ENCODE measurements at regions not wholly inside any gene's neighbourhood (a gene's known extent, or its start where the extent isn't known, plus 50 kb on each side); places are given as distances from the start of the nearest gene placed in this dataset.

GRCh38 chr12:91606662-91607377, 424.2 kb upstream of the DCN start:
- no peak for TF ChIP-seq POLR2AphosphoS5 (IDR thresholded peaks at IDR 0.05; ENCODE audit: low read depth)
- no peak for TF ChIP-seq CTCF (IDR thresholded peaks at IDR 0.05; ENCODE audit: insufficient read depth, low read length)
- no peak for TF ChIP-seq GABPA (IDR thresholded peaks at IDR 0.05; ENCODE audit: low read depth)
- TF ChIP-seq REST (IDR thresholded peaks at IDR 0.05; ENCODE audit: insufficient replicate concordance, low read depth), result no peak
- TF ChIP-seq SPI1 (IDR thresholded peaks at IDR 0.05; ENCODE audit: borderline replicate concordance, low read depth), result no peak
- H3K27ac ChIP-seq (replicated peaks), result no peak overlapping the region
- peaks cover 2% of the 10 kb centered on the region for H3K27me3 ChIP-seq (ENCODE audit: insufficient read depth, poor library complexity, severe bottlenecking)
- H3K4me3 ChIP-seq (replicated peaks; ENCODE audit: insufficient read depth, low read length), result no peak overlapping the region
- DNase-seq (ENCODE audit: low read depth in 1 of 2, low spot score in 1 of 2), result no peak

DNA sequence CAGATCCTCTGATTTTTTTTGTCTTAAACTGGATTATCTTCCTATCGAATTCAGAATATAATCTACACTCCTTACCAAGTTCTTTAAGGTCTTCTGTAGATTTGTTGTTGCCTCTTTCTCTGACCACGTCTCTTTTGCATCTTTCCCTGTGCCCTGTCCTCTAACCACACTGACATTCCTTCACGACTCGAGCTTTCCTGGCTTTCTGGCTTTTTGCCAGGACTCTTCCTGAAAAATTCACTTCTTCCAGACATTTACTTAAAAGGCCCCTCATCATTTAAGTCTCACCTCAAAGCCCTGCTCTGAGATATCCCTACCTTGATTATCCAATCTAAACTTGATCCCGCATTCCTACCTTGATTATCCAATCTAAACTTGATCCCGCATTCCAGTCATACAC, 422.3 kb upstream of the DCN start:
- DNase-seq (ENCODE audit: low read depth in 1 of 2, low spot score in 1 of 2), result no peak
- Histone ChIP-seq H3K4me3 (replicated peaks; ENCODE audit: insufficient read depth, low read length) (no peak overlapping the region), H3K27ac (replicated peaks) (no peak overlapping the region), H3K27me3 (ENCODE audit: insufficient read depth, poor library complexity, severe bottlenecking) (peaks cover 2% of the 10 kb centered on the region)
- TF ChIP-seq CTCF (IDR thresholded peaks at IDR 0.05; ENCODE audit: insufficient read depth, low read length) (no peak), GABPA (IDR thresholded peaks at IDR 0.05; ENCODE audit: low read depth) (no peak), POLR2AphosphoS5 (IDR thresholded peaks at IDR 0.05; ENCODE audit: low read depth) (no peak), REST (IDR thresholded peaks at IDR 0.05; ENCODE audit: insufficient replicate concordance, low read depth) (no peak), SPI1 (IDR thresholded peaks at IDR 0.05; ENCODE audit: borderline replicate concordance, low read depth) (no peak)

DNA sequence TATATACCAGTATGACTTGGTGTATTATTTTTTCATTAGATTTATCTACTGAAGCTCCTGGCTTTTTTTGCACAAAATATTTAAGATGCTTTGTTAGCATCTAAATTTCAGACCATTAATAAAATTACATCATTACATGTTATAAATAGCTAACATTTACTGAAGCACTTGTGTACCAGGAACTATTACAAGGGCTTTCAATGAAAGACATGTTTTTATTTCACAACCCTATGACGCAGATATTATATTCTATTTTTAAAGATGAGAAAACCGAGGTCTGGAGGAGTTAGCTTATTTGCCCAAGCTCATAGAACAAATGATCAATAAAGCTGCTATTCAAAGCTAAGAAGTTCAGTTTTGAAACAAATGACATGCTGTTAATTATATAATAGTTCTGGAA, 420.4 kb upstream of the DCN start:
- Histone ChIP-seq H3K27ac (replicated peaks) (no peak overlapping the region), H3K27me3 (ENCODE audit: insufficient read depth, poor library complexity, severe bottlenecking) (peaks cover 2% of the 10 kb centered on the region), H3K4me3 (replicated peaks; ENCODE audit: insufficient read depth, low read length) (no peak overlapping the region)
- DNase-seq (ENCODE audit: low read depth in 1 of 2, low spot score in 1 of 2), result no peak
- TF ChIP-seq SPI1 (IDR thresholded peaks at IDR 0.05; ENCODE audit: borderline replicate concordance, low read depth) (no peak), REST (IDR thresholded peaks at IDR 0.05; ENCODE audit: insufficient replicate concordance, low read depth) (no peak), CTCF (IDR thresholded peaks at IDR 0.05; ENCODE audit: insufficient read depth, low read length) (no peak), GABPA (IDR thresholded peaks at IDR 0.05; ENCODE audit: low read depth) (no peak), POLR2AphosphoS5 (IDR thresholded peaks at IDR 0.05; ENCODE audit: low read depth) (no peak)
